Type B pancreatic cell (in vitro differentiated cells): ENCODE measurements at regions not wholly inside any gene's neighbourhood (a gene's known extent, or its start where the extent isn't known, plus 50 kb on each side); places are given as distances from the start of the nearest gene placed in this dataset.

ENCODE experiments used
- DNase-seq: peaks from one replicate; pipeline ENCODE4 v3.0.0; 2021; ENCODE audit warnings: mixed read lengths; ENCODE audit not compliant: unreplicated experiment; ENCODE audit errors: extremely low spot score
- H3K27ac Mint-ChIP-seq: 2 replicates; pipeline ENCODE4 v1.8.0; 2021; ENCODE audit warnings: mild to moderate bottlenecking, mixed read lengths
- H3K27me3 Mint-ChIP-seq: 2 replicates; pipeline ENCODE4 v1.8.0; 2021; ENCODE audit warnings: mixed read lengths
- H3K36me3 Mint-ChIP-seq: 2 replicates; pipeline ENCODE4 v1.8.0; 2021; ENCODE audit warnings: mixed read lengths
- H3K4me1 Mint-ChIP-seq: one replicate; pipeline ENCODE4 v1.8.0; 2021; ENCODE audit warnings: mixed read lengths; ENCODE audit not compliant: unreplicated experiment
- H3K4me3 Mint-ChIP-seq: 2 replicates; pipeline ENCODE4 v1.8.0; 2021; ENCODE audit warnings: mild to moderate bottlenecking, mixed read lengths
- H3K9me3 Mint-ChIP-seq: 2 replicates; pipeline ENCODE4 v1.8.0; 2021; ENCODE audit warnings: mixed read lengths
- TF ChIP-seq, protein P1 (sequence below): fragments of 200-600 bp; sonication (generic); conservative IDR thresholded peaks from 2 replicates; pipeline ENCODE4 v1.5.0; 2021; ENCODE audit warnings: antibody characterized with exemption, mild to moderate bottlenecking

DNA sequence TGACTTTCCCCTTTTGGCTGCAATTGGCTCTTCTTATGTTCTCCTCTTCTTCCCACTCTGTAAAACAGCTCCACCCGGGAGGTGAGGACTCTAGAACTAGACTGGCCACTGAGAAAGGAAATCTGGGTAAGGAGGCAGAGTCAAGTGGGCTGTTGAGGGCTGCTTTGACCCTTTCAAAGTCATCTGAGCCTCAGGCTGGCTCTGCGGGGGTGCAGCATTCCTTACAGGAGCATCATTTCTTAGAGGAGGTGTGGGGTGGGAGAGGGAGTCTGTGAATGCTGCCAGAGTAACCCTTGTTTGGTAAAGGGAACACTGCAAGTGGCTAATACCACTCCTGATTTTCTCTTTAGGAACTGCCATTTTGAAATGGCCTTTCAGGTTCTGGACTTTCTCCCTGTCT lies 377.7 kb upstream of the SMARCA2 start:
- no peaks in the 10 kb centered on the region for H3K27me3 Mint-ChIP-seq
- no peak overlapping the region for H3K27ac Mint-ChIP-seq
- no peak overlapping the region for H3K4me3 Mint-ChIP-seq
- H3K4me1 Mint-ChIP-seq: no peaks in the 10 kb centered on the region
- no peak for DNase-seq
- H3K36me3 Mint-ChIP-seq: no peaks in the 10 kb centered on the region
- TF ChIP-seq, protein P1, sequence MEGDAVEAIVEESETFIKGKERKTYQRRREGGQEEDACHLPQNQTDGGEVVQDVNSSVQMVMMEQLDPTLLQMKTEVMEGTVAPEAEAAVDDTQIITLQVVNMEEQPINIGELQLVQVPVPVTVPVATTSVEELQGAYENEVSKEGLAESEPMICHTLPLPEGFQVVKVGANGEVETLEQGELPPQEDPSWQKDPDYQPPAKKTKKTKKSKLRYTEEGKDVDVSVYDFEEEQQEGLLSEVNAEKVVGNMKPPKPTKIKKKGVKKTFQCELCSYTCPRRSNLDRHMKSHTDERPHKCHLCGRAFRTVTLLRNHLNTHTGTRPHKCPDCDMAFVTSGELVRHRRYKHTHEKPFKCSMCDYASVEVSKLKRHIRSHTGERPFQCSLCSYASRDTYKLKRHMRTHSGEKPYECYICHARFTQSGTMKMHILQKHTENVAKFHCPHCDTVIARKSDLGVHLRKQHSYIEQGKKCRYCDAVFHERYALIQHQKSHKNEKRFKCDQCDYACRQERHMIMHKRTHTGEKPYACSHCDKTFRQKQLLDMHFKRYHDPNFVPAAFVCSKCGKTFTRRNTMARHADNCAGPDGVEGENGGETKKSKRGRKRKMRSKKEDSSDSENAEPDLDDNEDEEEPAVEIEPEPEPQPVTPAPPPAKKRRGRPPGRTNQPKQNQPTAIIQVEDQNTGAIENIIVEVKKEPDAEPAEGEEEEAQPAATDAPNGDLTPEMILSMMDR: no peak
- no peaks in the 10 kb centered on the region for H3K9me3 Mint-ChIP-seq

DNA sequence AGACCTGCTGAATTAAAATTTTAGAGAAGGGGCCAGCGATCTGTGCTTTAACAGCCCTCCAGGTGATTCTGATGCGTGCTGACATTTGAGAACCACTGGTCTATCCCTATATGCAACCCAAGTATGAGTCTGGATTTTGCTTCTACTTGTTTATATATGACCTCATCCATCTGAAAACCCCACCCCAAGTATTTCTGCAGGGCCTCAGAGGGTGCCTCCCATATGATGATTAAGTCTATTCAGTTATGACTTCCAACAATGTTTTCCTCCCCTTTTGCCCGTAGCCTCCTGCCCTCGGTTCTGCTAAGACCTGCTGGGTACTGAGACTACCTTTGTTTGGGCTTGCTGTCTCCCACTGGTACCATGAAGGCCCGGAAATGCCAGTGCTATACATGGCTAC lies 376.0 kb upstream of the SMARCA2 start:
- Mint-ChIP-seq H3K36me3 (no peaks in the 10 kb centered on the region), H3K27me3 (no peaks in the 10 kb centered on the region), H3K4me1 (no peaks in the 10 kb centered on the region), H3K4me3 (no peak overlapping the region), H3K27ac (no peak overlapping the region), H3K9me3 (no peaks in the 10 kb centered on the region)
- TF ChIP-seq, protein P1: no peak
- DNase-seq: no peak

DNA sequence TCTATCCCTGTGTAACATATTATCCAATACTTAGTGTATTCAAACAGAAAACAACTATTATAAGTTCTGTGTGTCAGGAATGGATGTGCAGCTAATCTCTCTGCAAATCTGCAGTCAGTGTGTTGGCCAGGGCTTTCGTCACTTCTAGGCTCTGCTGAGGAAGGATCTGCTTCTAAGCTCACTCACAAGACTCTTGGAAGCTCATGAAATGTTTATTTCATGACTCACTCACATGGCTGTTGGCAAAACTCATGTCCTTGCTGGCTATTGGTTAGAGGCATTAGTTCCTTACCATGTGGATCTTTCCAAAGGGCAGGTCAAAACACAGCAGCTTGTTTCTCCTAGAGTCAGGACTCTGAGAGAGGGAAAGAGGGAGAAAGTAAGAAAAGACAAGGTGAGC lies 367.4 kb upstream of the SMARCA2 start:
- no peaks in the 10 kb centered on the region for H3K4me1 Mint-ChIP-seq
- no peak for DNase-seq
- no peak overlapping the region for H3K27ac Mint-ChIP-seq
- no peaks in the 10 kb centered on the region for H3K36me3 Mint-ChIP-seq
- no peaks in the 10 kb centered on the region for H3K9me3 Mint-ChIP-seq
- TF ChIP-seq, protein P1: no peak
- peaks cover 3% of the 10 kb centered on the region for H3K27me3 Mint-ChIP-seq
- no peak overlapping the region for H3K4me3 Mint-ChIP-seq

DNA sequence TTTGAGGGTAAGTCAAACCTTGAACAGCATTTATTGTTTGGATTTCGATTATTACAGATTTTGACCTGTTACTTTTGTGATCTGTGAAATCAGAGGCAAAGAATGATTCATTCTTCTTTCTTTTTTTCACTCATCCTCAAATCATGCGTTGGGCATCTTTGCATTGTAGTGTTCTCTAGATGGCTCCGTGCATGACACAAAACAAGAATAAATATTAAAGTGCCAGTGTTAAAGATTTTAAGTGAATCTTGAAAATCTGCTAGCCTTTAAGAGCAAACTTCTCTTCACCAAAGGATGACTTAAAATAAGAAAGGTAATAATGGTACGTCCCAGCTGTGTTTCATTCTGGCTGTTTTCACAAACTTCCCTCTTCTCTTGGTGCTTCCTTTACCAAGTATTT lies 361.9 kb upstream of the SMARCA2 start:
- no peak overlapping the region for H3K4me3 Mint-ChIP-seq
- peaks cover 3% of the 10 kb centered on the region for H3K27me3 Mint-ChIP-seq
- DNase-seq: no peak
- H3K9me3 Mint-ChIP-seq: peaks cover 4% of the 10 kb centered on the region
- no peak overlapping the region for H3K27ac Mint-ChIP-seq
- H3K4me1 Mint-ChIP-seq: no peaks in the 10 kb centered on the region
- H3K36me3 Mint-ChIP-seq: no peaks in the 10 kb centered on the region
- TF ChIP-seq, protein P1: no peak

DNA sequence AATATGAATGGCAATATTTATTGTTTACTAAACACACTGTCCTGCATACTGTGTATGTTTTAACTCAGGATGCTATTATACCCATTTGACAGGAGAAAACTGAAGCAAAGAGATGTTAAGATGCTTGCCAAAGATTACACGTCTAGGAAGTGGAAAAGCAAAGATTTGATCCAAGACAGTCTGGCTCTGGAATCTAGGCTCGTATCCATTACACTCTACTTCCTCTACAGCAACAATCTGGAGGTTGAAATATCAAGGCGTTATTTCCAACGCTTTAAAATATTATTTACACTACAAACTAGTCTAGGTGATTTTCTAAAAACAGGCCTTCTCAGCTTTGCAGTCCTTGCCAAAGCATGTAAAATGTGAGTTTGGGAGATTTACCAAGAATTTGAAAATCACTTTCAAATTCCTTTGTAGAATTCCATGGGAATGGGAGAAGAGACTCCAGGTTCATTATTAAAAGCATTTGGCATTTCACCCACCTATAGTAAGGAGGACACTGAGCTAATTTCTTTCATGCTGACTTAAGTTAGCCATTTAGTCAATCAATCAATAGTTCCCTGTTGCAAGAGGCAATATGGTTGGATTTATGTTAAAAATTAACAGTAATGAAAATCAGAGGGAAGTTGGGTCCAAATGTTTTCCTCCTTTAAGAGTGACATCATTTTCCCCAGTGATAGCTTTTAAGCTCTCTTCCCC lies 356.3 kb upstream of the SMARCA2 start:
- H3K9me3 Mint-ChIP-seq: peaks cover 7% of the 10 kb centered on the region
- H3K4me1 Mint-ChIP-seq: no peaks in the 10 kb centered on the region
- TF ChIP-seq, protein P1: no peak
- no peaks in the 10 kb centered on the region for H3K36me3 Mint-ChIP-seq
- no peaks in the 10 kb centered on the region for H3K27me3 Mint-ChIP-seq
- no peak overlapping the region for H3K4me3 Mint-ChIP-seq
- H3K27ac Mint-ChIP-seq: no peak overlapping the region
- DNase-seq: no peak

DNA sequence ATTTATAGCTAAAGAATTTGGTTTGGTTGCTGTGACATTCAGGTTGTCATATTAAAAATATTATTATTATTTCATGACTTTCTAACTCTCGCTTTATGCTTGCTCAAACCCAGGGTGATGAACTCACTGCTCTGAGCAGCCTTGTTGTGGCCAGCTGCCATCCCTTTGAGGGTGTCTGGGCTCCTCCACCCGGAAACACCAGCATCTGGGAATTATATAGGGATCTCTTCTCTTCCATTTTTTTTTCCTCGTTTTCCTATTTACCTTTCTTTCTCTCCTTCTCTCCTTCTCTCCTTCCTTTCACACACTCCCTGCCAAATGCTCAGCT lies 355.8 kb upstream of the SMARCA2 start:
- Mint-ChIP-seq H3K27me3 (no peaks in the 10 kb centered on the region), H3K9me3 (peaks cover 9% of the 10 kb centered on the region), H3K4me3 (no peak overlapping the region), H3K27ac (no peak overlapping the region), H3K36me3 (no peaks in the 10 kb centered on the region), H3K4me1 (no peaks in the 10 kb centered on the region)
- TF ChIP-seq, protein P1: no peak
- no peak for DNase-seq
